Hematopoietic multipotent progenitor cell treated with erythropoietin and hydrocortisone succinate and interleukin-3 and kit ligand, for 6 days (in vitro differentiated cells): ENCODE measurements at regions not wholly inside any gene's neighbourhood (a gene's known extent, or its start where the extent isn't known, plus 50 kb on each side); places are given as distances from the start of the nearest gene placed in this dataset.

Experiments
- DNase-seq: peaks from one replicate; pipeline ENCODE4 v3.0.0-alpha.2; 2015

DNA sequence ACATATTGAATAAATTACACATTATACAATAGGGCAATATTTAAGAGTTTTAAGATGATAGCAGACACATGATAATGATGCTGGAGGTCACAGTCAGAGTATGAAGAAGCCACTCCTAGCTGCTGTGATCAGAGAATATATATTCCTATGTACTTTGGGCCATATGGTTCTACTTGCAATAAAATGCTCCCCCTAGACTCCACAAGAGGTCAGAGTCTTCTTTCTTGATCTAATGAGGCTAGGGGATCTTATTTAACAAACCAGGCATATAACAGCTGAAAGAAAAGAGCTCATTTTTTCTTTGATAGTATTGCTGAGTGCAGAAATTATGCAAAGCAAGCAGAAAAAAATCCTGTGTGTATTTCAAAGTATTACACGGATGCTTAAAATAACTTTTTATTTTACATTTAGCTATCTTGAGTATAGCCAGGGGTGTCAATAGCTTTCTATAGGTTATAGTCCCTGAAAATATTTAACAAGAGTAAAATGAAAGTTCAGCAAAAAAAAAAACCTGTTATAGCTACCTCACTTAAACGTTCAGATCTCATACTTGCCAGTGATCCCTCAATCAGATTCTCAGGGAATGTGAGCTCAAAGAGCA lies 748.7 kb upstream of the CHAC2 start:
- no peak for DNase-seq

DNA sequence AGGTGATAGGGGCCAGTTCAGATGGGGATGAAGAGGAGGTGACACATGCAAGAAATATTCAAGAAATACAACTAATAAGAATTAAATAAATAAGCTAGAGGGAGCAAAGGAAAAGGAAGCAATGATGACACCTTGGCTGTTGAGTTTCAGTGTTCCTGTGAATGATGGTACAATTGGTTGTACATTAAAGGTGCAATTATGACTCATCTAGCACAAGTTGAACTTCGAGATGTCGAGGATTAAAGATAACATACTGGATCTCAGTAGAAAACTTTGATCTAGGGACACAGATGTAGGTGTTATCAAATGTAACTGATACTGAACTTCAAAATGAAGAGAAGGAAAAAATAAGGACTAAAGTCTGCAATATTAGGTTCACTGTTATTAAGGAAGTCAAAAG lies 760.6 kb upstream of the CHAC2 start:
- no peak for DNase-seq

DNA sequence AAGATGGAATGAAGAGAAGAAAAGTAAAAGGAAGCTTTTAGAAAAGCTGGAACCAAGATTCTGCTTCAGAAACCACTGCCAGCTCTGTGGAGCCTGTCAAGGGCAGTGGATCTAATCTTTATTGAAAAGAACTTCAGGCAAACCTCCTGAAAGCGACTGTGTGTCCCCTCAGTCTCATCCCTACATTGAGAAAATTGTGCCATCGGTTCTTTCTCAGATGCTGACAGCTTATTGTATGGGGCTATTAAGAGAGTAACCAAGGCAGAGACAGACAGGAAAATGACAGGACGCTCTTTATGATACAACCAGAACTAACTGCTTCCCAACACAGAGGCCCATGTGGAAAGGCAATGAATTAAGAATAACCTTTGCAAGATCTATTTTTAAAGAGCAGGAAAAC lies 763.2 kb upstream of the CHAC2 start:
- DNase-seq, result no peak

DNA sequence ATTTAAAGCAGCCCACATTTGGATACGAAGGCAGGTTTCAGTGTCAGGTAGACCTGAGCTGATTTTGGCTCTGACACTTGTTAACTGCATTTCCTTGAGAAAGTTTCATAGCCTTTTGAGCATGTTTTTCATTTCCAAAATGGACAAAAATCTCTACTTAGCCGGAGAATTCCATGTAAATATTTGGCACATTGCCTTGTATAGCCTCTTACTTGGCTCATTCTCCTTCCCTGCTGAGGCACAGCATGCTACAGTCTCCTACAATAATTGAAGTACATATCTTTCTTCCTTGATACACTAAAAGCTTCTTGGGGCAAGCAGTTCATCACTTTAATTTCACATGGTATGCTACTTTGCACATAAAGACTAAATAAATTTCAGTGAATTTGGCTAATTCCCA lies 772.2 kb upstream of the CHAC2 start:
- DNase-seq, result no peak

DNA sequence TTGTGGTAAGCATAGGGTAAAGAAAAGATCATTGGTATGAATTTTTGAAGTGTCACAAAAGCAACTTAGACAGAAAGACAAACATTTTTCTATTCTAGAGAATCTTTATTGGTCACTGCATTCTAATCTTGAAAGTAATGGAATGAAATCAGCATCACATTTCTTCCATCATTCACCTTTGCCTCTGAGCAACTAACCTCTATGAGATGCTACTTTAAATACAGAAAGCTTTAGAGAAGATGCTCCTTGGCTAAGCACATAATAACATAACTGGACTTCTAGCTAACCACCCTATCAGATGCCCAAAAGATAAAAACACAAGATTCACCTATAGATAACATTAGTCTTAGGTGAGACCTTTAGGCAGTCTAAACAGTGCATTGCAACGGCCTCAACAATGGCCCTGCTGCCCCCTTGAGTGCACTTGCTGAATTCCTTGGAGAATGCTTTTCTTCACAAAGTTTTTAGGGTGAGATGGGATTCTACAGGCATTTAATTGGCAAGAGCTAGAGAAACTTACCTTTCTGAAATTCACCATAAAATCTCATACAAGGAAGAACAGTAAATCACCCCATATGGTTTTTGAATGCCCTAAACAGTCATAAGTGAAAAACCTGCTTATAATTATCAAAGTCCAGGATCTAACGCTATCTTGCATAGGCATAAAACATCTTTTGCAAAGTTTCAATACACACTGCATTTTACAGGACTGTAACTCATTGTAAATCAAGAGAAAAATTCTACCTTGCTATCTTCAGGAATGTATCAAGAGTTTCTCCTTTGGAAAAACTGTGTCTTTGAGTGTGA lies 791.3 kb upstream of the CHAC2 start:
- DNase-seq, result peak; percentile 5

DNA sequence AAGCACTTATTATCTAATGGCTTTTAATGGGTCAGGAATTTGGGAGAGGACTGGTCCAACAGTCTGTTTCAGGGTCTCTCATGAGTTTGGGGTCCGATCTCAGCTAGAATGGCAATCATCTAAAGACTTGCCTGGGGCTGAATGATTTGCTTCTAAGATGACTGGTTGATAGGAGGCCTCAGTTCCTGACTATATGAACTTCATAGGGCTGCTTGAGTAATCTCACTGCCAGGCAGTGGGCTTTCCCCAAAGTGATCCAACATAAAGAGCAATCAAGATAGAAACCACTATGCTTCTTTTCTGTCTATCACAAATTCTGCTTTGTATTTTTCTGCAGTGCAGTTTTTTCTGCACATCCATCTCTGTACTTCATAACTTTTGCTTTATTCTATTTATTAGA lies 793.5 kb upstream of the CHAC2 start:
- DNase-seq, result no peak

DNA sequence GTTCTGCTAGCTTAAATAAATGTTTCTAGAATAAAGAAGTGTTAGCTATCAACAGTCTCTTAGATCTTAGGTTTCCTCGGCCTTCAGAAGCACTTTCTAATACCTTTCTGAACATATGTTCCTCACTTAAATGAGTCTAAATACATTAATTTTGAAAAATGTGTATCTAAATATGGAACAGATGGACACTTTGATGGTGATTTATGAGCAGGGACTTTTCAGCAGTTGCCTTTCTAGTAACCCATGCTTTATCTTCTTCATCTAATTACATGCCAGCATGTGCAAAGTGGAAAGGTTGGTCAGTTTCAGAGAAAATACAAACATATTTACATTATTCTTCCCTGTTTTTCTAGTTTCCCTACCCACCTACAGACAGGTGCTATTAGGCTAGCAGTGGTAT lies 797.0 kb upstream of the CHAC2 start:
- no peak for DNase-seq

DNA sequence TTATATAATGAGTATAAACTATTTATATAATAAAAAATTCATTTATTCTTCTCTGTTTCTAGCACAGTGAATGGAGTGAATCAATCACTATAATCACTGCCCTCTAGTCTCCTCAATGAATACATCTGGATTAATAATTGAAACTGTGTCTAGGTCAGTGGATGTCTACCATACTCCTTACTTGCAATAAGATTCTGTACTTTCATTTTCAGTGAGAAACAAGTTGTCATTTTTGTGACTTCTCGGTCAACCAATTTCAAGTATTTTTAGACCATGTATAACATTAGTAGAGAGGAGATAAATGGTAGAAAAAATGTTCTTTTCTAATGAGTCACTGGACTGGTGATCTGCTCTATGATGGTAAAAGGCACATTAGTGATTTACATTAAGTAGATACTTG lies 799.6 kb upstream of the CHAC2 start:
- DNase-seq, result no peak

DNA sequence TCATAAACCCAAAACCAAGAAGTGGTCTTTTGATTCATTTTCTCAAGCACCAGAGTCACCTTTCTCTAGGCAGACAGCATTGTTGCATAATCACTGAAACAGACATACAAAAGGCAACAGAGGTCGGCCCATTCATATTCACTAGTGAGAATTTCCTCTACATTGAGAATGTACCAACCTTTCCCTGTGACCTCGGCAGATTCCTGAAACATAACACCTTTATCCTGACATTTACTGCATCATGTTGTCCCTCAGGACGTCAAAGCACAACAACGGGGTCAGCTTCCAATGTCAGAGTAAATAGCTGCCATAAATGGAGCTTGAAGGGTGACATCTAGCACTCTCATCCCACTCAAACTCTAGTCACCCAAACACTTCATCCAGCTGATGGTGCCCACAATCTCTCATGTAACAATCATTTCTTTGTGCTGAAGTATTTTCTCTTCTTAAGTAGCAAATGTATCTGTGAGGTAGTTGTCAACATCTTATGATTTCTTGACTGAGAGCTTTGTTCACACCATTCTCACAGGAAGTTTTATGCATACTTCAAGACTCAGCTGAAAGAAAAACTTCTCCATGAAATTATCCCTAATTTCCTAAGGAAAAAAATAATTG lies 802.6 kb upstream of the CHAC2 start:
- DNase-seq, result no peak

DNA sequence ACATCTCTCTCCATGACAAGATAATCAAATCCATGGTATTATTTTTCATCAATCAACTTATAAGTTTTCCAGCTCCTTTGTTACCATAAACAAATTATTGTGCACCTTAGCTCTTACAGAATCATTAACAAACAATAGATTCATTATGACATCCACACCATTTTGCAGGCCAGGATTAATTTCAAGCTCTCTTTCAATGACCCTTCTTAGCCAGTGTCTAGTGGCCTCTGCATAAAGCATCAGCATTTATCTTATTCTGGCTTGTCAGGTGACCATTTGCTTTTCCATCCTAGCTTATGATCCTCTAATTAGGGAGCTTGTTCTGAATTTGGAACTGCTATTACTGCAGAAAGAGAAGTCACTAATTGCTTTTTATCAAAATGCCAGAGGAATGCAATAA lies 806.2 kb upstream of the CHAC2 start:
- no peak for DNase-seq

DNA sequence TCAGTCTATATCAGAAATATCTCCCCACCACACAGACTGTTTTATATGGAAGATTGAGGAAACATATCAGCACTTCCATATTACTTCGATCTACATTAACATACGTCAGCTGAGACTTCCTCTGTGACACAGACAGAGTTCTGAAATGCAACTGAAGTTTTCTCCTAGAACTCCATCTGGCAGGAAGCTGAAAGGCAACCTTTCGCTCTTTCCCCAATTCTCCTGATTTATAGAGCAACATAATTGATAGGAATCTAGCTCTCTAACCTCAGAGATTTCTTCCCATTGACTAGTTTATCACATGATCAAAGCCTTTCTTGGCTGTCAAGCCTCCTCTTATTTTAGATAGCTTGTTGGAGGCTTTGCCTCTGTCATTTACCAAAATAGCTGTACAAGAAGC lies 806.7 kb upstream of the CHAC2 start:
- DNase-seq, result no peak

DNA sequence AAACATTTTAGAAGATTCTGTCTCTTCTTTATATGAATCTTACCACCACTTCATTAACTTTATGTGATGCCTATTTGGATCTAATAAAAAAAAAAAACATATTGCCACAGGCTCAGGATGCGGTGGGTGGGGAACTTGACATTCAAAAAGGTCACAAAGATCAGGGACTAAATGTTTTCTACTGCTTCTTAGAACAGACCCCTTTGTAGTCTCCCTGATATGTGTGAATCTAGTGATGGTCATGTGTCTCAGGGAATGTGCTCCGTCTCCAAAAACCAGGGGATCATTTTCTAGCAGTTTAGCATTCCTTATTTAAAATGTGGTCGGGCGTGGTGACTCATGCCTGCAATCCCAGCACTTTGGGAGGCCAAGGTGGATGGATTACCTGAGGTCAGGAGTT lies 807.8 kb upstream of the CHAC2 start:
- no peak for DNase-seq

DNA sequence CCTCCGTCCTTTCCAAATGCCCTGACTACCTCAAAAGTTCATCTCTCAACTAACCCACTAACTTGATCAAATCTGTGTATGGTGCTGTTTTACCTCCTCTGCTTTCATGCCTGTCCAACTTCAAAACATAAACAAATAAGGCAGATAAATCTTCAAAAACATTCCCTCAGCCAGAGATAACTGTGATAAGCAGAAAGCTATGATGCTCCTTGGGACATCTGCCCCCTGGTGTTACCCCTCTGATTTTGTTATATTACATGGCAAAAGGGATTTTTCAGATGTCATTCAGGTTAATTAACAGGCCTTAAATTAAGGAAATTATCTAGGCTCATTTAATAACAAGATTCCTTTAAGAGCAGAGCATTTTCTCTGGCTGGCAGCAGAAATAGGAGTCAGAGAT lies 810.8 kb upstream of the CHAC2 start:
- no peak for DNase-seq

DNA sequence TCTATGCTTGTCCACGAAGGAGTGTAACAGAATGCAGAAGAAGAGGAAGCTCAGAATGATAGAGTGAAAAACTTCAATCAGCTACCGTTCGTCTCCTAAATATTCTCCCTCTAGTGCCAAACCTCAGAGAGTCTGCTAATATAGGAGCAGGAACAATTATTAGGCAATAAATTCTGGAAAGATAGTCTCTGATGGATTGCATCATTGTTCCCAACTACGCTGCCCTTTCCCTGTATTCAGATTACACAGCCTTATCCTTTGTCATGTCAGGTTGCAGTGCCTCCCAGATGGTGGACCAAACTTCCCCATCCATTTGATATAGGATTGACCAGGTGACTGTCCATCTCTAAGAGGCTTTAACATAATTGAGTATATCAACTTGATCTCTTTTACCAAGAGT lies 811.5 kb upstream of the CHAC2 start:
- DNase-seq, result no peak

DNA sequence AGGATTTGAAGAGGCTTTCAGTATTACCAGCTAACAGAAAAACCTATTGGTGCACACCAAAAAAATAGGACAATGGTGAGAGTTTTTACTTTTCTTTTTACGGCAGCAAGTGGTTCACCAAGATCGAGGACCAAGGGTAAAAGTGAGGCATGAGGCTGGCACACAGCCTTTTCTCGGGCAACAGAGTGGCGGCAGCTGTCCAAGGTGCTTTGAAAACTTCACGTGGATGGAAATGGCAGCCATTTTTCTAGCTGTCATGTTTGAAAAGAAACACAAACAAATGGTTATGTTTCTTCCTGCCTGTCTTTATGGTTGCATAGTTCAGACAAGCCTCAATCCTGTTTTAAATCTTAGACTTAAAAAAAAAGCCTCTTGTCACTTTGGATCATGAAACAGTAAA lies 812.5 kb upstream of the CHAC2 start:
- no peak for DNase-seq

DNA sequence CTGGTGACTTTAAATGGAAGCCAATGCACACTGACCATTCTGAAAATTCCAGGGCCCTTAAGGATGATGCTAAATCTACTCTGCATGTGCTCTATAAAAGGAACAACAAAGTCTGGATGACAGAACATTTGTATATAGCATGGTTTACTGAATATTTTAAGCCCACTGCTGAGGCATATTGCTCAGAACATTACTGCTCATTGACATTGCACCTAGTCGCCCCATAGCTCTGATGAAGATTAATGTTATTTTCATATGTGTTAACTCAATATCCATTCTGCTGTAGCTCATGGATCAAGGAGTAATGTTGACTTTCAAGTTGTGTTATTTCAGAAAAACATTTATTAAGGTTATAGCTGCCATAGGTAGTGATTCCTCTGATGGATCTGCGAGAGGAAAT lies 827.5 kb upstream of the CHAC2 start:
- DNase-seq, result no peak

DNA sequence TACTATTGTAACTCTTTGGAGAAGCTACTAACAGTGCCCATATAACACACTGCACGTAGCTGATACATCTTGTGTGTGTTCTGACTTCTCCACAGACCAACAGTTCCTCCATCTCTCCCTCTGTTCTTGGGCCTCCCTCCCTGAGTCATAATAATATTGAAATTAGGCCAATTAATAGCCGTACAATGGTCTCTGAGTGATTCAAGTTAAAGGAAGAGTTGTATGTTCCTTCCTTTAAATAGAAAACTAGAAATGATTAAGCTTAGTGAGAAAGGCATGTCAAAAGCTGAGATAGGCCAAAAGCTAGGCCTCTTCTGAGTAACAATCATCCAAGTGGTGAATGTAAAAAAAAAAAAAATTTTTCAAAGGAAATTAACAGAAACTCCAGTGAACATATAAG lies 828.4 kb upstream of the CHAC2 start:
- DNase-seq, result no peak

DNA sequence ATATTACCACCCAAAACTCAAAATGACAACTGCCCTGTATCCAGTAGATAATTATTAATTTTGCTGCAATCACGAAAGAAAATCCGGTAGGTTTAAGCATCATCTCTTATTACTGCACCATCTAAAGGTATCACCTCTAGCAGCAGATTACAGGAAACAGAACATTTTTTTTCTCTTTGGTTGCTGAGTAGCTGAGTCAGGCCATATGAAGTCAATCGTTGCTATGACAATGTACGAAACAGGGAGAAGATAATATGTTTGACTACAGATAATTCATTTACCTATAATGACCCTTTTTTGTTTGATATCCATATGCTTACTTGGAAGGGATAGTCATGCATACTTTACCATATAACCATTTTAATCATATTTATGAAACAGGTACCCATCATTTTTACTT lies 831.6 kb upstream of the CHAC2 start:
- DNase-seq, result no peak

DNA sequence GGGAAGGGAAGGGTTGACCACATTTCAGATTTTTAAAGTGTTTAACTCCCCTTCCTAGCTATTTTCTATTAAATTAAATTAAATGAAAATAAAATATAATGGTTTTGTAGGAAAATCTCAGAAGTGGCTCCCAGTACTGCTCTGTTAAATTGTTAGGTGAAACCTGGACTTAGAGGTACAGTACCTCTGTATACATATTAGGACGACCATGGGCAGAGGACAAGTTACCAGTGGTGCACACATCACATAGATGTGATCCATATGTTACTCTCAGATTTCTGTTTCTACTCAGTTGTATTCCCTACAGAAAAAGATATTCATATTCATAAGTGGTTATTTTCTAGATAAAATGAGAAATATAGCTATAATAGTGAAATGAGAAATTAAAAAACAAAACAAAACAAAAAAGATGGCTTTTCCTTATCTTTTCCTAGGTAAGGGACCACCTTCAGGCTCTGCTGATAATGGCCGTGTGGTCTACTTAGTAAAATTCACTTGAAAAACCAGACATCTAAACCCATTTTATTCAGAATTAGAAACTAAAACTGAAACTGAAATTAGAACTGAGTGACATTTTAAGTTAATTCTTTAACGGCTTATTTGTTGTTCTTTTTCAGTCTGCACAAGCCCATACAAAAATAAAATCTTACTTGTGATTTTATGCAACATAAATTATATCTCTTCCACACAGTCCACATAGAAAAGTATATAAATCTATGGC lies 832.5 kb upstream of the CHAC2 start:
- no peak for DNase-seq

DNA sequence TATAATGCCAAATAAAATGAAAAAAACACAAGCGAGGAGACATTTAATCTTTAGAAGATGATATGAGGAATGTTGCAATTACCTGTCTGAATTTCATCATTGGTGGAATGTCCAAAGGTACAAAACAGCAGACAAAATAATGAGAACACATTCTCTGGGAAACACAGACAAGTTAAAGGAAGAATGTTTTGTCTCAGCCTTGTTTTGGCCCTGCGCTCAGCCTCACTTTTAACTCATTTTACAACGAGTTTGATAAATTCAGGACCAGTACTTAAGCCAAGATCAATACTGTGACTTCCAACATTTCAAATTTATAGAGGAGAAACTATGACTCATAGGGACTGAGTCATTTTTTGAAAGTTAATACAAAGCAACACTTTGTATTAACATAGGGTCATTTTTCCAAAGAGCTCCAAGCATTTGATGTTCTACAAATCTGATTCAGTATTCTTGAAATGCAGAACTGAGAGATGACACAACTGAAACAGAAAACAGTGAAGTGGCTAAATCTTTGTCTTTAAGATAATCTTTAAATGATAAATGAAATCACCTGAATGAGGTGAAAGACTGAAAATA lies 833.2 kb upstream of the CHAC2 start:
- no peak for DNase-seq

DNA sequence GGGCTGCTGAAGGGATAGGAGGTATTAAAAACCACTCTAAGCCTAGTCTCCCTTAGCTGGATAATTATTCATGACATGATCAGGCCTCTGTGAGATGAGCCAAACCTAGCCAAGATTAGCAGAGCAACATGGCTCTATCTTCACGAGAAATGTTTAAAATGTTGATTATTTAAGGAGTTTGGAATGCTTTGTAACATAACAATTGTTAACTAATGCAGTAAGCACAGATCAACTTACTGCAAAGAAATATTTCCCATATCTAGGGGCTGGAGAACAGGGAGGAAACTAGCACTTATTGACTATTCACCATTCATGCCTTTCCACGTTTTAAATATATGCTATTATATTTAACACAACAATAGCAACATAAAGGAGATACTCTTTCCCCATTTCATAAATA lies 833.7 kb upstream of the CHAC2 start:
- no peak for DNase-seq

DNA sequence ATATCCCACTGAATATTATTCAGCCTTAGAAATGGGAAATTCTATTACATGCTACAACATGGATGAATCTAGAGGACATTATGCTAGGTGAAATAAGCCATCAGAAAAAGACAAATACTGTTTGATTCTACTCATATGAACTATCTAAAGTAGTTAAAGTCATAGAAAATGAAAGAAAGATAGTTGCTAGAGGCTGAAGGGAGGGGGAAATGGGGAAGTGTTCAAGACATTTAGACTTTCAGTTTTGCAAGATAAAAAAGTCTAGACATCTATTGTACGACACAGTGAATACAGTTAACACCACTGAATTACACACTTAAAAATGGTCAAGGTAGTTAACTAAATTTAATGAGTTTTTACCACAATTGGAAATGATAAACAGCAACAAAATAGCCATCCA lies 835.9 kb upstream of the CHAC2 start:
- no peak for DNase-seq

DNA sequence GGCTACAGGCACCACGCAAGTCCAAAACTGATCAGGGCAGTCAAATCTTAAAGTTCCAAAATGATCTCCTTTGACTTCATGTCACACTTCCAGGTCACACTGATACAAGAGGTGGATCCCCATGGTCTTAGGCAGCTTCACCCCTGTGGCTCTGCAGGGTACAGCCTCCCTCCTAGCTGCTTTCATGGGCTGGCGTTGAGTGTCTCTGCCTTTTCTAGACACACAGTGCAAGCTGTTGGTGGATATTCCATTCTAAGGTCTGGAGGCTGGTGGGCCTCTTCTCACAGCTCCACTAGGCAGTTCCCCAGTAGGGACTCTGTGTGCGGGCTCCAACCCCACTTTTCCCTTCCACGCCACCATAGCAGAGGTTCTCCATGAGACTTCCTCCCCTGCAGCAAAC lies 838.2 kb upstream of the CHAC2 start:
- no peak for DNase-seq

DNA sequence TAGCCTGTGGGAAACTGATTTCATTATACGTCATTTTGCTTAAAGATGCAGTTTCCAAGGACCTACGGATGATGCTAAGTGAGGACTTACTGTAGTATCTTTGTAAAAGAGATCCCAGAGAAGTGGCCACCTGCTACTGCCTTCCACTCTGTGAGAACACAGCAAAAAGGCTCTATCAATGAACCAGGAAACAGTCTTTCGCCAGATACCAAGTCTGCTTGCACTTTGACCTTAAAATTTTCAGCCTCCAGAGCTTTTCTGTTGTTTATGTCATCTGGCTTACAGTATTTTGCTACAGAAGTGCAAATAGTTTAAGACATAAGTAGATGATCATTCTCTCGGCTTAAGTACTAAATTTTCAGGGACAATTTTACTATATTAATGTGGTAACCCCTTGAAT lies 847.9 kb upstream of the CHAC2 start:
- no peak for DNase-seq
